Left ventricle myocardium superior (tissue), 1 donor: ENCODE measurements at regions not wholly inside any gene's neighbourhood (a gene's known extent, or its start where the extent isn't known, plus 50 kb on each side); places are given as distances from the start of the nearest gene placed in this dataset.
A peak's percentile ranks its signal among the peaks of the same experiment; 100 is the strongest.
"Not testable (repeated sequence)": the region's sequence is repeated elsewhere in the genome, so short reads cannot be mapped to it uniquely, and the experiment has no call there.

ENCODE experiments used
- ATAC-seq: fragments of 200-7000 bp; cut with Tn5 transposase; one replicate; pipeline ENCODE4 v1.9.1; 2020; ENCODE audit warnings: mild to moderate bottlenecking, moderate library complexity
- DNase-seq: peaks from one replicate; pipeline ENCODE4 v3.0.0-alpha.2; 2020
- intact Hi-C: fragments of 100-400 bp; cut with micrococcal nuclease; formaldehyde crosslinking; loops from one replicate; pipeline ENCODE4 v1.11.0; 2022
- donor health status: DM: no; HTN: yes; CAD: no; lungs with severe emphysema.

- intact Hi-C loops = no loop called here
- ATAC-seq (peak; percentile 37), DNase-seq (no peak)
Observed at GRCh38 chr9:113737517-113738271, 138.4 kb upstream of the ZNF618 start.

GRCh38 chr9:113738496-113738892, 137.6 kb upstream of the ZNF618 start:
- DNase-seq (no peak), ATAC-seq (no peak)
- intact Hi-C loops = no loop called here

- intact Hi-C loops = no loop called here
- DNase-seq (no peak), ATAC-seq (no peak)
Observed at GRCh38 chr9:113738893-113739604, 137.1 kb upstream of the ZNF618 start.

- DNase-seq, intact Hi-C loops, ATAC-seq: not testable (repeated sequence)
Observed at GRCh38 chr9:113739605-113740507, 136.3 kb upstream of the ZNF618 start.

GRCh38 chr9:113740508-113741500, 135.3 kb upstream of the ZNF618 start:
- ATAC-seq, intact Hi-C loops, DNase-seq: not testable (repeated sequence)

- ATAC-seq (no peak), DNase-seq (no peak)
- intact Hi-C loops = no loop called here
Observed at GRCh38 chr9:113741886-113742854, 133.9 kb upstream of the ZNF618 start.

- DNase-seq (no peak), ATAC-seq (no peak)
- intact Hi-C loops = no loop called here
Observed at GRCh38 chr9:113742878-113743277, 133.2 kb upstream of the ZNF618 start.

- intact Hi-C loops = no loop called here
- ATAC-seq (no peak), DNase-seq (no peak)
Observed at GRCh38 chr9:113746486-113746885, 129.6 kb upstream of the ZNF618 start.

- DNase-seq = no peak
- ATAC-seq = no peak
- intact Hi-C loops = no loop called here
Observed at GRCh38 chr9:113748135-113748534, 128.0 kb upstream of the ZNF618 start.

- DNase-seq (no peak), ATAC-seq (no peak)
- intact Hi-C loops = no loop called here
Observed at GRCh38 chr9:113753398-113754119, 122.5 kb upstream of the ZNF618 start.

GRCh38 chr9:113754739-113755138, 121.4 kb upstream of the ZNF618 start:
- intact Hi-C loops = no loop called here
- no peak for DNase-seq
- no peak for ATAC-seq

- ATAC-seq (no peak), DNase-seq (no peak)
- intact Hi-C loops = no loop called here
Observed at GRCh38 chr9:113755433-113755832, 120.7 kb upstream of the ZNF618 start.

- intact Hi-C loops = no loop called here
Observed at GRCh38 chr9:113756476-113757192, 119.5 kb upstream of the ZNF618 start.

GRCh38 chr9:113763429-113763828, 112.7 kb upstream of the ZNF618 start:
- ATAC-seq (no peak), DNase-seq (no peak)
- intact Hi-C loops = no loop called here

More at GRCh38 chr9:113756476-113757192, 119.5 kb upstream of the ZNF618 start:
- ATAC-seq (no peak), DNase-seq (no peak)

GRCh38 chr9:113764572-113764971, 111.5 kb upstream of the ZNF618 start:
- intact Hi-C loops = no loop called here
- DNase-seq = no peak
- no peak for ATAC-seq

GRCh38 chr9:113769412-113769811, 106.7 kb upstream of the ZNF618 start:
- intact Hi-C loops = no loop called here
- ATAC-seq (no peak), DNase-seq (no peak)
